GM12891 (cell line): ENCODE measurements at regions not wholly inside any gene's neighbourhood (a gene's known extent, or its start where the extent isn't known, plus 50 kb on each side); places are given as distances from the start of the nearest gene placed in this dataset.

Source experiments
- PAX5 ChIP-seq: IDR thresholded peaks from 2 replicates; pipeline ENCODE4 v1.6.1; 2011; ENCODE audit warnings: low read length, moderate library complexity, mild to moderate bottlenecking; ENCODE audit not compliant: insufficient read depth, severe bottlenecking
- POLR2A ChIP-seq: IDR thresholded peaks from 2 replicates; pipeline ENCODE4 v1.6.1; 2011; ENCODE audit warnings: low read depth, low read length, control low read depth
- POLR2AphosphoS5 ChIP-seq: IDR thresholded peaks from 2 replicates; pipeline ENCODE4 v1.6.1; 2011; ENCODE audit warnings: low read depth, low read length, control low read depth
- POU2F2 ChIP-seq: IDR thresholded peaks from 2 replicates; pipeline ENCODE4 v1.6.1; 2011; ENCODE audit warnings: low read depth, mild to moderate bottlenecking, control low read depth, low read length, moderate library complexity
- TAF1 ChIP-seq: IDR thresholded peaks from 2 replicates; pipeline ENCODE4 v1.6.1; 2011; ENCODE audit warnings: low read depth, low read length, control low read depth

GRCh38 chr2:161571051-161571429, 53.2 kb upstream of the SLC4A10 start:
- TF ChIP-seq PAX5 (no peak), POLR2A (no peak), POU2F2 (no peak), POLR2AphosphoS5 (no peak), TAF1 (no peak)
